CD14-positive monocyte (primary cell): ENCODE measurements at regions not wholly inside any gene's neighbourhood (a gene's known extent, or its start where the extent isn't known, plus 50 kb on each side); places are given as distances from the start of the nearest gene placed in this dataset.

Source experiments
- DNase-seq, 3 donors: peaks; one replicate each; pipeline ENCODE4 v3.0.0-alpha.2; 2011 to 2022
- H2AFZ ChIP-seq: 2 replicates; pipeline ENCODE4 v1.6.0; 2012; ENCODE audit warnings: mild to moderate bottlenecking, low read depth, low read length, inconsistent platforms; ENCODE audit not compliant: insufficient read depth, poor library complexity, severe bottlenecking
- H3K27ac ChIP-seq, 2 donors: 1 replicate in 1 of 2; 2 replicates in 1 of 2; pipeline ENCODE4 v1.5.1; 2012 to 2013; ENCODE audit warnings: low read length in 2 of 2, control low read depth in 1 of 2, inconsistent platforms in 1 of 2, low read depth in 1 of 2, mild to moderate bottlenecking in 1 of 2
- H3K27me3 ChIP-seq, 2 donors: one replicate each; pipeline versions ENCODE4 v1.6.0 to v1.6.1; 2011 to 2013; ENCODE audit warnings: low read length in 2 of 2; ENCODE audit not compliant: control insufficient read depth in 2 of 2, insufficient read depth in 2 of 2
- H3K36me3 ChIP-seq, 2 donors: replicated peaks in 1 of 2; 1 replicate in 1 of 2; 2 replicates in 1 of 2; pipeline versions ENCODE4 v1.5.1 to v1.6.1; 2012 to 2013; ENCODE audit warnings: low read length in 2 of 2, control low read depth in 1 of 2, inconsistent platforms in 1 of 2, mild to moderate bottlenecking in 1 of 2; ENCODE audit not compliant: insufficient read depth in 2 of 2, control insufficient read depth in 1 of 2
- H3K4me1 ChIP-seq, 2 donors: 1 replicate in 1 of 2; 2 replicates in 1 of 2; pipeline versions ENCODE4 v1.5.1 to v1.6.1; 2012 to 2013; ENCODE audit warnings: low read length in 2 of 2, control low read depth in 1 of 2, inconsistent platforms in 1 of 2, mild to moderate bottlenecking in 1 of 2, moderate library complexity in 1 of 2; ENCODE audit not compliant: insufficient read depth in 2 of 2, control insufficient read depth in 1 of 2
- H3K4me2 ChIP-seq: replicated peaks from 2 replicates; pipeline ENCODE3; 2012; ENCODE audit warnings: low read length, moderate library complexity, mild to moderate bottlenecking; ENCODE audit not compliant: poor library complexity, severe bottlenecking; ENCODE audit errors: extremely low read depth
- H3K4me3 ChIP-seq, 3 experiments: fragments of 200-600 bp in 1 of 3; sonication (generic) in 1 of 3; replicated peaks in 1 of 3; 1 replicate in 2 of 3; 2 replicates in 1 of 3; pipeline ENCODE4 v1.5.1; 2011 to 2013; ENCODE audit warnings: low read length in 3 of 3, mild to moderate bottlenecking in 3 of 3, control low read depth in 2 of 3, low read depth in 2 of 3, inconsistent platforms in 1 of 3, moderate library complexity in 1 of 3
- H3K79me2 ChIP-seq: 2 replicates; pipeline ENCODE4 v1.6.0; 2012; ENCODE audit warnings: mild to moderate bottlenecking, control low read depth, inconsistent platforms, low read length, moderate library complexity; ENCODE audit not compliant: insufficient read depth
- H3K9ac ChIP-seq: 2 replicates; pipeline ENCODE4 v1.6.0; 2017; ENCODE audit warnings: low read length, mild to moderate bottlenecking; ENCODE audit not compliant: insufficient read depth, poor library complexity, severe bottlenecking
- H3K9me3 ChIP-seq, 2 donors: replicated peaks in 1 of 2; 1 replicate in 1 of 2; 2 replicates in 1 of 2; pipeline versions ENCODE4 v1.5.1 to v1.6.1; 2012 to 2013; ENCODE audit warnings: low read length in 2 of 2, control low read depth in 1 of 2; ENCODE audit not compliant: control insufficient read depth in 1 of 2, insufficient read depth in 1 of 2
- H4K20me1 ChIP-seq: 2 replicates; pipeline ENCODE4 v1.6.0; 2012; ENCODE audit warnings: mild to moderate bottlenecking, low read length, control low read depth, moderate library complexity; ENCODE audit not compliant: insufficient read depth
- H3K27ac Mint-ChIP-seq, 7 donors: one replicate each; pipeline ENCODE4 v1.8.0; 2020; ENCODE audit warnings: mild to moderate bottlenecking in 7 of 7, mixed read lengths in 7 of 7, moderate library complexity in 6 of 7, inconsistent platforms in 2 of 7
- H3K27me3 Mint-ChIP-seq, 3 donors: one replicate each; pipeline ENCODE4 v1.8.0; 2021 to 2022; ENCODE audit warnings: low read depth in 3 of 3, mild to moderate bottlenecking in 3 of 3, mixed read lengths in 3 of 3, moderate library complexity in 3 of 3, inconsistent platforms in 1 of 3
- H3K36me3 Mint-ChIP-seq, 2 donors: one replicate each; pipeline ENCODE4 v1.8.0; 2020; ENCODE audit warnings: mixed read lengths in 2 of 2, inconsistent platforms in 1 of 2, mild to moderate bottlenecking in 1 of 2
- H3K4me1 Mint-ChIP-seq: one replicate; pipeline ENCODE4 v1.8.0; 2020; ENCODE audit warnings: mild to moderate bottlenecking, mixed read lengths
- H3K4me3 Mint-ChIP-seq, 2 donors: one replicate each; pipeline ENCODE4 v1.8.0; 2020; ENCODE audit warnings: mild to moderate bottlenecking in 2 of 2, mixed read lengths in 2 of 2, moderate library complexity in 1 of 2
- H3K9me3 Mint-ChIP-seq, 7 donors: one replicate each; pipeline ENCODE4 v1.8.0; 2020 to 2022; ENCODE audit warnings: mixed read lengths in 7 of 7, mild to moderate bottlenecking in 6 of 7, moderate library complexity in 6 of 7, inconsistent platforms in 2 of 7
- CTCF ChIP-seq: fragments of 200-600 bp; IDR thresholded peaks from one replicate; pipeline ENCODE4 v1.8.0; 2022; ENCODE audit warnings: antibody characterized with exemption, mild to moderate bottlenecking
- WGBS: methylation state at CpG from one replicate; pipeline ENCODE4 v1.1.5; 2013; ENCODE audit warnings: missing lambda C conversion rate; ENCODE audit not compliant: insufficient coverage; 5-methylcytosine and 5-hydroxymethylcytosine counted together
- intact Hi-C, 2 donors: fragments of 100-400 bp; cut with micrococcal nuclease; formaldehyde crosslinking; loops; one replicate each; pipeline versions ENCODE4 v1.15.0 to v1.15.1; 2023

- Mint-ChIP-seq H3K4me3 (no peak overlapping the region), H3K4me1 (no peaks in the 10 kb centered on the region), H3K27ac (no peak overlapping the region), H3K9me3 (peaks cover 0 to 2% (median 2%) of the 10 kb centered on the region in 7 donors), H3K36me3 (no peaks in the 10 kb centered on the region), H3K27me3 (peaks cover 0 to 2% (median 0%) of the 10 kb centered on the region in 3 donors)
- H3K4me3 ChIP-seq, result no peak overlapping the region
- intact Hi-C loops, result no loop called here
- H3K9ac ChIP-seq, result no peak overlapping the region
- H3K27me3 ChIP-seq, result no peaks in the 10 kb centered on the region
- no peak overlapping the region for H3K27ac ChIP-seq
- TF ChIP-seq CTCF, result no peak
- DNase-seq, result no peak
- no peaks in the 10 kb centered on the region for H3K79me2 ChIP-seq
- no peaks in the 10 kb centered on the region for H4K20me1 ChIP-seq
- H3K9me3 ChIP-seq, result no peaks in the 10 kb centered on the region
- no peak overlapping the region for H3K4me2 ChIP-seq
- H3K36me3 ChIP-seq, result no peaks in the 10 kb centered on the region
- WGBS, result 80% methylated on average over 1 of the region's 5 CpGs
- H2AFZ ChIP-seq, result no peak overlapping the region
- H3K4me1 ChIP-seq, result no peaks in the 10 kb centered on the region
These were observed 471.9 kb upstream of the DAB2 start for GRCh38 chr5:39896706-39897105.

GRCh38 chr5:39896104-39896503 is 471.3 kb upstream of the DAB2 start:
- H3K4me1 Mint-ChIP-seq, result no peaks in the 10 kb centered on the region
- H3K4me3 Mint-ChIP-seq, result no peak overlapping the region
- H3K9me3 Mint-ChIP-seq, result peaks cover 0 to 2% (median 2%) of the 10 kb centered on the region in 7 donors
- H3K27me3 Mint-ChIP-seq, result peaks cover 0 to 4% (median 0%) of the 10 kb centered on the region in 3 donors
- Histone ChIP-seq H3K27me3 (no peaks in the 10 kb centered on the region), H3K9ac (no peak overlapping the region), H3K79me2 (no peaks in the 10 kb centered on the region), H3K36me3 (no peaks in the 10 kb centered on the region), H3K9me3 (no peaks in the 10 kb centered on the region), H3K4me1 (no peaks in the 10 kb centered on the region), H3K27ac (no peak overlapping the region), H4K20me1 (no peaks in the 10 kb centered on the region), H3K4me3 (no peak overlapping the region), H3K4me2 (no peak overlapping the region), H2AFZ (no peak overlapping the region)
- no peak for DNase-seq
- H3K27ac Mint-ChIP-seq, result no peak overlapping the region
- intact Hi-C loops, result no loop called here
- no peak for TF ChIP-seq CTCF
- WGBS, result 100% methylated on average over 1 of the region's 3 CpGs
- no peaks in the 10 kb centered on the region for H3K36me3 Mint-ChIP-seq
